Hepatic stellate cell (primary cell): ENCODE measurements at regions not wholly inside any gene's neighbourhood (a gene's known extent, or its start where the extent isn't known, plus 50 kb on each side); places are given as distances from the start of the nearest gene placed in this dataset.

Experiments
- DNase-seq: peaks from one replicate; pipeline ENCODE4 v3.0.0; 2011; ENCODE audit warnings: low spot score

- DNase-seq, result no peak
Observed at GRCh38 chr12:107349008-107349747, 255.8 kb upstream of the CRY1 start.

GRCh38 chr12:107349839-107350238, 256.5 kb upstream of the CRY1 start:
- DNase-seq, result no peak

GRCh38 chr12:107351109-107351508, 257.8 kb upstream of the CRY1 start:
- DNase-seq, result no peak

GRCh38 chr12:107351713-107352112, 258.4 kb upstream of the CRY1 start:
- DNase-seq, result no peak

- DNase-seq, result no peak
Observed at GRCh38 chr12:107352347-107353081, 259.2 kb upstream of the CRY1 start.

GRCh38 chr12:107353312-107353711, 260.0 kb upstream of the CRY1 start:
- no peak for DNase-seq

GRCh38 chr12:107355004-107355565, 261.7 kb upstream of the CRY1 start:
- DNase-seq, result no peak

GRCh38 chr12:107355612-107356011, 262.3 kb upstream of the CRY1 start:
- DNase-seq, result no peak

- DNase-seq, result no peak
Observed at GRCh38 chr12:107356266-107356936, 263.1 kb upstream of the CRY1 start.

- DNase-seq, result no peak
Observed at GRCh38 chr12:107356937-107357295, 263.6 kb upstream of the CRY1 start.

GRCh38 chr12:107359382-107359781, 266.0 kb upstream of the CRY1 start:
- no peak for DNase-seq

GRCh38 chr12:107360033-107360432, 266.7 kb upstream of the CRY1 start:
- no peak for DNase-seq

GRCh38 chr12:107360482-107360881, 267.1 kb upstream of the CRY1 start:
- no peak for DNase-seq

GRCh38 chr12:107361970-107362369, 268.6 kb upstream of the CRY1 start:
- no peak for DNase-seq

- DNase-seq, result no peak
Observed at GRCh38 chr12:107362960-107363359, 269.6 kb upstream of the CRY1 start.

- DNase-seq, result no peak
Observed at GRCh38 chr12:107364875-107365518, 271.6 kb upstream of the CRY1 start.

GRCh38 chr12:107365703-107366102, 272.4 kb upstream of the CRY1 start:
- DNase-seq, result no peak

GRCh38 chr12:107366322-107366721, 273.0 kb upstream of the CRY1 start:
- no peak for DNase-seq

GRCh38 chr12:107368586-107368985, 275.2 kb upstream of the CRY1 start:
- DNase-seq, result no peak

GRCh38 chr12:107369006-107369405, 275.7 kb upstream of the CRY1 start:
- DNase-seq, result no peak

GRCh38 chr12:107369679-107370078, 276.3 kb upstream of the CRY1 start:
- no peak for DNase-seq

GRCh38 chr12:107372229-107372658, 278.9 kb upstream of the CRY1 start:
- no peak for DNase-seq
